Ramos (cell line): ENCODE measurements at regions not wholly inside any gene's neighbourhood (a gene's known extent, or its start where the extent isn't known, plus 50 kb on each side); places are given as distances from the start of the nearest gene placed in this dataset.

Source experiments
- in situ Hi-C: fragments of 300-500 bp; cut with MboI; formaldehyde crosslinking; loops from one replicate; pipeline ENCODE4 v1.14.3; 2022; ENCODE audit warnings: low sequenced_read_pairs; ENCODE audit not compliant: unreplicated experiment

- in situ Hi-C loops = loop anchor here (10.0 to 25.0 kb wide), 2 partner anchors 1057 to 1269 kb away; no protein-coding TSS in a partner anchor
These were observed 268.2 kb downstream of the CDC5L start for GRCh38 chr6:44655412-44656342.

- in situ Hi-C loops = loop anchor here (10.0 to 25.0 kb wide), 2 partner anchors 1056 to 1268 kb away; no protein-coding TSS in a partner anchor
These were observed 269.2 kb downstream of the CDC5L start for GRCh38 chr6:44656691-44657090.

GRCh38 chr6:44657206-44657819 lies 269.8 kb downstream of the CDC5L start:
- in situ Hi-C loops = loop anchor here (10.0 to 25.0 kb wide), 2 partner anchors 1055 to 1267 kb away; no protein-coding TSS in a partner anchor

- in situ Hi-C loops = loop anchor here (10.0 to 25.0 kb wide), 2 partner anchors 1054 to 1266 kb away; no protein-coding TSS in a partner anchor
These were observed 271.1 kb downstream of the CDC5L start for GRCh38 chr6:44658571-44658970.

- in situ Hi-C loops = loop anchor here (10.0 to 25.0 kb wide), 2 partner anchors 1053 to 1265 kb away; no protein-coding TSS in a partner anchor
These were observed 272.2 kb downstream of the CDC5L start for GRCh38 chr6:44659726-44660125.

- in situ Hi-C loops = loop anchor here (25.0 kb wide), 1 partner anchor 1052 kb away; no protein-coding TSS in a partner anchor
These were observed 273.2 kb downstream of the CDC5L start for GRCh38 chr6:44660561-44661220.

GRCh38 chr6:44661221-44662008 lies 273.9 kb downstream of the CDC5L start:
- in situ Hi-C loops = loop anchor here (25.0 kb wide), 1 partner anchor 1051 kb away; no protein-coding TSS in a partner anchor

- in situ Hi-C loops = loop anchor here (25.0 kb wide), 1 partner anchor 1050 kb away; no protein-coding TSS in a partner anchor
These were observed 275.1 kb downstream of the CDC5L start for GRCh38 chr6:44662461-44663121.

GRCh38 chr6:44663860-44664634 lies 276.5 kb downstream of the CDC5L start:
- in situ Hi-C loops = loop anchor here (25.0 kb wide), 1 partner anchor 1048 kb away; no protein-coding TSS in a partner anchor

GRCh38 chr6:44664716-44665115 lies 277.2 kb downstream of the CDC5L start:
- in situ Hi-C loops = loop anchor here (25.0 kb wide), 1 partner anchor 1048 kb away; no protein-coding TSS in a partner anchor

GRCh38 chr6:44665143-44665542 lies 277.6 kb downstream of the CDC5L start:
- in situ Hi-C loops = loop anchor here (25.0 kb wide), 1 partner anchor 1047 kb away; no protein-coding TSS in a partner anchor

- in situ Hi-C loops = loop anchor here (25.0 kb wide), 1 partner anchor 1047 kb away; no protein-coding TSS in a partner anchor
These were observed 278.2 kb downstream of the CDC5L start for GRCh38 chr6:44665683-44666082.

- in situ Hi-C loops = loop anchor here (25.0 kb wide), 1 partner anchor 1046 kb away; no protein-coding TSS in a partner anchor
These were observed 278.8 kb downstream of the CDC5L start for GRCh38 chr6:44666324-44666723.

- in situ Hi-C loops = loop anchor here (25.0 kb wide), 1 partner anchor 1045 kb away; no protein-coding TSS in a partner anchor
These were observed 279.7 kb downstream of the CDC5L start for GRCh38 chr6:44667226-44667625.

- in situ Hi-C loops = loop anchor here (25.0 kb wide), 1 partner anchor 1044 kb away; no protein-coding TSS in a partner anchor
These were observed 280.3 kb downstream of the CDC5L start for GRCh38 chr6:44667668-44668390.

GRCh38 chr6:44668391-44668930 lies 281.0 kb downstream of the CDC5L start:
- in situ Hi-C loops = loop anchor here (25.0 kb wide), 1 partner anchor 1044 kb away; no protein-coding TSS in a partner anchor
